HUES48 (cell line): ENCODE measurements at regions not wholly inside any gene's neighbourhood (a gene's known extent, or its start where the extent isn't known, plus 50 kb on each side); places are given as distances from the start of the nearest gene placed in this dataset.
"Not testable (repeated sequence)": the region's sequence is repeated elsewhere in the genome, so short reads cannot be mapped to it uniquely, and the experiment has no call there.

Source experiments
- H3K27ac ChIP-seq: one replicate; pipeline ENCODE4 v1.7.0; 2013; ENCODE audit warnings: low read depth, low read length, inconsistent platforms
- H3K27me3 ChIP-seq: 2 replicates; pipeline ENCODE4 v1.6.1; 2013; ENCODE audit warnings: mild to moderate bottlenecking, low read length; ENCODE audit not compliant: control insufficient read depth, insufficient read depth
- H3K36me3 ChIP-seq: 2 replicates; pipeline ENCODE4 v1.6.1; 2013; ENCODE audit warnings: low read length; ENCODE audit not compliant: control insufficient read depth, insufficient read depth
- H3K4me1 ChIP-seq: 2 replicates; pipeline ENCODE4 v1.6.1; 2013; ENCODE audit warnings: mild to moderate bottlenecking, low read length; ENCODE audit not compliant: control insufficient read depth, insufficient read depth
- H3K4me3 ChIP-seq: 2 replicates; pipeline ENCODE4 v1.5.1; 2013; ENCODE audit warnings: mild to moderate bottlenecking, low read depth, low read length
- H3K9ac ChIP-seq: 2 replicates; pipeline ENCODE4 v1.6.1; 2013; ENCODE audit warnings: mild to moderate bottlenecking, low read depth, low read length, moderate library complexity
- H3K9me3 ChIP-seq: 2 replicates; pipeline ENCODE4 v1.6.1; 2013; ENCODE audit warnings: low read length; ENCODE audit not compliant: control insufficient read depth, insufficient read depth

DNA sequence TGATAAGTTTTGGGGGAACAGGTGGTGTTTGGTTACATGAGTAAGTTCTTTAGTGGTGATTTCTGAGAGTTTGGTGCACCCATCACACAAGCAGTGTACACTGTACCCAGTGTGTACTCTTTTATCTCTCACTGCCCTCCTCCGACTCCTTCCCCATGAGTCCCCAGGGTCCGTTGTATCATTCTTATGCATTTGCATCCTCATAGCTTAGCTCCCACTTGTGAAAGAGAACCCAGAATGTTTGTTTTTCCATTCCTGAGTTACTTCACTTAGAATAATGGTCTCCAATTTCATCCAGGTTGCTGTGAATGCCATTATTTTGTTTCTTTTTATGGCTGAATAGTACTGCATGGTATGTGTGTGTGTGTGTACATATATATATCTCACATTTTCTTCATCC, 295.8 kb upstream of the GRAMD2B start:
- H3K9ac ChIP-seq, H3K4me3 ChIP-seq, H3K27me3 ChIP-seq, H3K27ac ChIP-seq, H3K36me3 ChIP-seq, H3K9me3 ChIP-seq: not testable (repeated sequence)
- H3K4me1 ChIP-seq: peaks cover 34% of the 10 kb centered on the region

DNA sequence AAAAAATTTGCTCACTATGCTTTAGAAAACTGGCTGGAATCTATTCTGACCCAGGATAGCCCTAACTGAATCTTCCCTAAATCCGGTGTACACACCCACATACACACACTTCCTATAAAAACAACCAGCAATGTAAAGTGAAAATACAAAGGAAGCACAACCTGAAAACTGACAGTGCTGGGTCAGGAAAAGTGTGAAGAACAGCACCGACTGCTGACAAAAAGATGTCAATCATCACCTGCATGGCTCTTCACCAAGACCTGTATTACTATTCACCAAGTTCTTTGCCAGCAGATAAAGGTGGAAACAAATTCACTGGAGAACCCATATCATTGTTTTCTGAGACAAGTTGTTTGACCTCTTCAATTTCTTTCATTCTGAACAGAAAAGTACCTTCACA, 293.8 kb upstream of the GRAMD2B start:
- Histone ChIP-seq H3K9me3 (no peaks in the 10 kb centered on the region), H3K36me3 (no peaks in the 10 kb centered on the region), H3K4me3 (no peak overlapping the region), H3K27ac (no peak overlapping the region), H3K9ac (no peak overlapping the region), H3K4me1 (peaks cover 17% of the 10 kb centered on the region), H3K27me3 (no peaks in the 10 kb centered on the region)

DNA sequence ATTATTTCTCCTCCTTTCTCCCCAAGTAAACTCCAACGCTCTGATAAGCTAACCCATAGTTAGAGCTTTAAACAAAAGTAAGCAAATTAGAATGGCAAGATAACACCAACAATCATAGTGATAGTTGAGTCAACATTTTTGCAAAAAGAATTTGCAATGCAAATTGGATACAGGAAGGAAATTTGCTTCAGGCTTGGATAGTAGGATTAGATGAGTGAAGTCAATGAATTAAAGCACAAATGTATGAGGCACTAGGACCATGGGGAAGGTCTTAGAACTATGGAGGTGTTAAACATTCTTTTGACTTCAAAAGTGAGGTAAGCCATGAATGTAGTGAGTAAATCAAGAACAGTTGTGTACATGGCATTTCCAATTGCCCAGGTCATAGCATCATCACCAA, 289.8 kb upstream of the GRAMD2B start:
- Histone ChIP-seq H3K27me3 (no peaks in the 10 kb centered on the region), H3K4me1 (peaks cover 12% of the 10 kb centered on the region), H3K9ac (no peak overlapping the region), H3K27ac (no peak overlapping the region), H3K9me3 (no peaks in the 10 kb centered on the region), H3K4me3 (no peak overlapping the region), H3K36me3 (no peaks in the 10 kb centered on the region)

DNA sequence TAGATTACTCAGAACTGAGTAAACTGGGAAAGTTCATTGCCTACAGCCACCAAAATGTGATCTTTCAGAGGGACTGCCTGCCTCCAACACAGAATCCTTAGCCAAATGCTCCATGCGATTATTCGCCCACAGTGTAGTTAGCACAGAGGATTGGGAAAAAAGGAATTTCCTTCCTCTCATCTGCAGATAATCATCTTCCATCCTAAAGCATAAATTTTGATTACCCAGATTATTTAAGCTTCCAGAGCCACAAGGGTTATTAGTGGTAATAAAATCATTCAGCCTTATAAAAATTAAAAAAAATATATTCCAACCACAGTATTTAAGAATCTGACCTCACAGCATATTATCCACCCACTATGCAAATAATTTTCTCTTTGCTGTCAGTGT, 285.3 kb upstream of the GRAMD2B start:
- no peaks in the 10 kb centered on the region for H3K36me3 ChIP-seq
- H3K9me3 ChIP-seq: no peaks in the 10 kb centered on the region
- H3K27me3 ChIP-seq: no peaks in the 10 kb centered on the region
- H3K9ac ChIP-seq: no peak overlapping the region
- H3K27ac ChIP-seq: peak overlapping the region; percentile 65
- H3K4me3 ChIP-seq: no peak overlapping the region
- peaks cover 43% of the 10 kb centered on the region for H3K4me1 ChIP-seq

DNA sequence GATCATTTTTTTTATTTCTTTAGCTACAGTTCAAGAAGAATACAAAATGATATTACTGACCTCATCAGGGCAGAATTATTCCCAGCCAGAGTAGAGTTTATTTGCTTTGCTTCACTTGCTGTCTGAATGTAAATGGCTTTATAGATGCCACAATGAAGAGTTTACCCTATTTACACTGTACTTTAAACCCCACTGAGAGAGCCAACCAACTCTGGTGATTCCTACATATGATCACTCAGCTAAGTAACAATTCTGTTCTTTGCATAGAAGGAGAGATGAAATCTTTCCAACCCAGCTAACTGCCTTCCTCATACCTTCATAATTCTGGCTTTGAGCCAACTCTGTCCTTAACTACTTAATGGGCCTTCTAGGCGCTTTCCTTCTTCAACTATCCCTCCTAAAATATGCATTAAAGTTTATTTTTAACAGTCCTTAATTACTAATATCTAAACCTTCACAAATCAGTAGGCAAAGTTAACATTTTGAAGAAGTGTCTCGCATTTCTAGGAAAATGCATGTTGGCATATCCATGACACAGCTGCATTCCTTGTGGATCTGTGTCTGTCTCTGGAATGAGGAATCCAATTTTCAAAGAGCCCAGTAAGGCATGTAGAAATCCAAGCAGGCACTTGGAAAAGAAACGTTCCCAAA, 284.8 kb upstream of the GRAMD2B start:
- peak overlapping the region; percentile 78 for H3K27ac ChIP-seq

DNA sequence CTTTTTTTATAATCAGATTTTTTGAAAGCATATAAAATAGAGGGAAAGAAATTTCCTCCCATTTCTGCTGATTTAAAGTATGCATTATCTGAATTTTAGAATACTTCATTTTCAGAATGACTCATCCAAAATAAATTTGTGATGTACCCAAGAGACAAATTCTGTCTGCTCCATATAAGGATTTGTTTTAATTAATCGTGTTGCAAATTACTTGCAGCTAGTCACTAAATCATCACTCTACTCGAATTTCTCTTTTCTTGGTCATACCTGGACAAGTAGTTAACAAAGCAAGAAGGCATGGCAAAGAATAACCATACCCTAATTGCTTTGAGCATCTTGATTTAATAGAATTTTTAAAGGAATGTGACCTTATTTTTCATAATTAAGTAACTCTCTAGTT, 284.1 kb upstream of the GRAMD2B start:
- peaks cover 43% of the 10 kb centered on the region for H3K4me1 ChIP-seq
- H3K36me3 ChIP-seq: no peaks in the 10 kb centered on the region
- no peaks in the 10 kb centered on the region for H3K27me3 ChIP-seq
- no peak overlapping the region for H3K9ac ChIP-seq
- no peaks in the 10 kb centered on the region for H3K9me3 ChIP-seq
- no peak overlapping the region for H3K4me3 ChIP-seq
- peak overlapping the region; percentile 78 for H3K27ac ChIP-seq

More for the DNA sequence above, 284.8 kb upstream of the GRAMD2B start:
- H3K36me3 ChIP-seq: no peaks in the 10 kb centered on the region
- H3K4me3 ChIP-seq: no peak overlapping the region
- no peaks in the 10 kb centered on the region for H3K9me3 ChIP-seq
- peaks cover 43% of the 10 kb centered on the region for H3K4me1 ChIP-seq
- H3K27me3 ChIP-seq: no peaks in the 10 kb centered on the region
- H3K9ac ChIP-seq: no peak overlapping the region

DNA sequence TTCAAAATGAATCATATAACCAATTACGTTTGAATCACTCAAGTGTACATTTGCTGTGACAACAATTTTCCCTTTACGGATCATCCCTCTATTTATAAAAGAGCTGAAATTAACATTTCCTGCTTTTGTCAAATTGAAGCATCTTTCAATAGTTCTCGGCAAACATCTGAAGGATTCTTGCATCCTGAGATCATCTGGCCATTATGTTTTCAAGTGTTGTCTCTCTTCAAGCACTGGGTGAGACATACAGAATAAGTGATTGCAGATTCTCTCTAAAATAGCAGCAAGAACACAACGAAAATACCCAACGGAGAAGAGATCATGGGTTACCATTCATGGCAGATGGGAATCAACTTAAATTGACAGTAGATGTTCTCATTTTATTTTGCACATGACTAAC, 283.4 kb upstream of the GRAMD2B start:
- Histone ChIP-seq H3K4me1 (peaks cover 43% of the 10 kb centered on the region), H3K4me3 (no peak overlapping the region; the same call in 1 of the 2 replicates), H3K27me3 (no peaks in the 10 kb centered on the region), H3K36me3 (no peaks in the 10 kb centered on the region), H3K9ac (no peak overlapping the region), H3K27ac (peak overlapping the region; percentile 78), H3K9me3 (no peaks in the 10 kb centered on the region)

DNA sequence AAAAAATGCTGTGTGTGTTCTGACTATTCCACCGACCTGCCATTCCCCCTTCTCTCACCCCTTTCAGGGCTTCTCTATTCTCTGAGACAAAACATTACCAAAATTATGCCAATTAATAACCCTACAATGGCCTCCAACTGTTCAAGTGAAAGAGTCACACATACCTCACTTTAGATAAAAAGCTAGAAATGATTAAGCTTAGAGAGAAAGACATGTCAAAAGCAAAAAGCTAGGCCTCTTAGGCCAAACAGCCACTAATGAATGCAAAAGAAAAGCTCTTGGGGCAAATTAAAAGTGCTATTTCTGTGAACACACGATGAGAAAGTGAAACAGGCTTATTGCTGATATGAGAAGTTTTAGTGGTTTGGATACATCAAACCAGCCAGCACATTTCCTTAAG, 279.6 kb upstream of the GRAMD2B start:
- no peaks in the 10 kb centered on the region for H3K27me3 ChIP-seq
- H3K36me3 ChIP-seq: no peaks in the 10 kb centered on the region
- no peak overlapping the region for H3K27ac ChIP-seq
- H3K4me1 ChIP-seq: peaks cover 29% of the 10 kb centered on the region
- no peak overlapping the region for H3K9ac ChIP-seq
- no peaks in the 10 kb centered on the region for H3K9me3 ChIP-seq
- no peak overlapping the region for H3K4me3 ChIP-seq

DNA sequence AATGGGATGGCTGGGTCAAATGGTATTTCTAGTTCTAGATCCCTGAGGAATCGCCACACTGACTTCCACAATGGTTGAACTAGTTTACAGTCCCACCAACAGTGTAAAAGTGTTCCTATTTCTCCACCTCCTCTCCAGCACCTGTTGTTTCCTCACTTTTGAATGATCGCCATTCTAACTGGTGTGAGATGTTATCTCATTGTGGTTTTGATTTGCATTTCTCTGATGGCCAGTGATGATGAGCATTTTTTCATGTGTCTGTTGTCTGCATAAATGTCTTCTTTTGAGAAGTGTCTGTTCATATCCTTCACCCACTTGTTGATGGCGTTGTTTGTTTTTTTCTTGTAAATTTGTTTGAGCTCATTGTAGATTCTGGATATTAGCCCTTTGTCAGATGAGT, 272.9 kb upstream of the GRAMD2B start:
- not testable (repeated sequence) for H3K4me1 ChIP-seq, H3K36me3 ChIP-seq, H3K4me3 ChIP-seq, H3K27ac ChIP-seq, H3K9ac ChIP-seq, H3K27me3 ChIP-seq, H3K9me3 ChIP-seq

DNA sequence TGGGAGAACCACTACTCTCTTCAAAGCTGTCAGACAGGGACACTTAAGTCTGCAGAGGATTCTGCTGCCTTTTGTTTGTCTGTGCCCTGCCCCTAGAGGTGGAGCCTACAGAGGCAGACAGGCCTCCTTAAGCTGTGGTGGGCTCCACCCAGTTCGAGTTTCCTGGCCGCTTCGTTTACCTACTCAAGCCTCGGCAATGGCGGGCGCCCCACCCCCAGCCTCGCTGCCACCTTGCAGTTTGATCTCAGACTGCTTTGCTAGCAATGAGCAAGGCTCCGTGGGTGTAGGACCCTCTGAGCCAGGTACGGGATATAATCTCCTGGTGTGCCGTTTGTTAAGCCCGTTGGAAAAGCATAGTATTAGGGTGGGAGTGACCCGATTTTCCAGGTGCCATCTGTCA, 267.9 kb upstream of the GRAMD2B start:
- H3K9me3 ChIP-seq: peaks cover 30% of the 10 kb centered on the region
- not testable (repeated sequence) for H3K4me1 ChIP-seq, H3K27ac ChIP-seq, H3K27me3 ChIP-seq, H3K4me3 ChIP-seq, H3K36me3 ChIP-seq, H3K9ac ChIP-seq

DNA sequence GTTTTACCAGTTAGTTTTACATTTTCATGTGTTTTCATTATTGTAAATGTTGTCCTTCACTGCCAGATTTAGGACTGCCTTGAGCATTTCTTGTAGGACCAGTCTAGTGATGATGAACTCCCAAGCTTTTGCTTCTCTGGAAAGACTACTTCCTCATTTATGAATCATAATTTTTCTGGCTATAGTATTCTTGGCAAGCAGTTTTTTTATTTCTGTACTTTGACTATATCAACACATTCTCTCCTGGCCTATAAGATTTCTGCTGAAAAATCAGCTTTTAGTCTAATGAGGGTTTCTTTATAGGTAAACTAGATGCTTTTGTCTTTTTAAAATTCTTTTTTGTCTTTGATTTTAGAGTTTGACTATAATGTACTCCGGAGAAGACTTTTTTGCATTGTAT, 256.8 kb upstream of the GRAMD2B start:
- Histone ChIP-seq H3K9ac (no peak overlapping the region), H3K9me3 (peaks cover 3% of the 10 kb centered on the region; the same call in 1 of the 2 replicates), H3K27me3 (no peaks in the 10 kb centered on the region), H3K4me1 (no peaks in the 10 kb centered on the region), H3K36me3 (no peaks in the 10 kb centered on the region), H3K27ac (no peak overlapping the region), H3K4me3 (no peak overlapping the region)

DNA sequence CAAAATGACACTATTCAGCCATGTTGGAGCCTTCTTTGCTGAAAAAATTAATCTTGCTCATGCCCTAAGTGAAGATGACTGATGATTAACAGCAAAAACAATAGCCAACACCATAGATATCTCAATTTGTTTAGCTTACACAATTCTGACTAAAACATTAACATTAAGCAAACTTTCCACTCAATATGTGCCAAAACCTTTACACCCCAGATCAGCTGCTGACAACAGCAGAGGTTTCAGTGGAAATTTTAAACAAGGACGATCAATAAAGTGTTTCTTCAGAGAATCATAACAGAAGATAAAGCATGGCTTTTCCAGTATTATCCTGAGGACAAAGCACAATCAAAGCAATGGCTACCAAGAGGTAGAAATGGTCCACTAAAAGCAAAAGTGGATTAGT, 254.4 kb upstream of the GRAMD2B start:
- H3K9me3 ChIP-seq: 0 out of 2 replicates have a peak, but pooled peaks cover 3% of the 10 kb centered on the region
- no peaks in the 10 kb centered on the region for H3K36me3 ChIP-seq
- H3K4me3 ChIP-seq: no peak overlapping the region
- H3K27me3 ChIP-seq: no peaks in the 10 kb centered on the region
- no peak overlapping the region for H3K27ac ChIP-seq
- H3K4me1 ChIP-seq: no peaks in the 10 kb centered on the region
- H3K9ac ChIP-seq: no peak overlapping the region
